ENCODE measurements at regions not wholly inside any gene's neighbourhood (a gene's known extent, or its start where the extent isn't known, plus 50 kb on each side); places are given as distances from the start of the nearest gene placed in this dataset.

- no peaks in the 10 kb centered on the region for H3K27me3 ChIP-seq (ENCODE audit: control insufficient read depth, insufficient read depth, low read length, poor library complexity, severe bottlenecking)
- no peak overlapping the region for H3K9ac ChIP-seq (ENCODE audit: extremely low read depth, low read length, poor library complexity, severe bottlenecking)
- no peak overlapping the region for H3K27ac ChIP-seq (ENCODE audit: low read depth, low read length)
- TF ChIP-seq, protein P1, sequence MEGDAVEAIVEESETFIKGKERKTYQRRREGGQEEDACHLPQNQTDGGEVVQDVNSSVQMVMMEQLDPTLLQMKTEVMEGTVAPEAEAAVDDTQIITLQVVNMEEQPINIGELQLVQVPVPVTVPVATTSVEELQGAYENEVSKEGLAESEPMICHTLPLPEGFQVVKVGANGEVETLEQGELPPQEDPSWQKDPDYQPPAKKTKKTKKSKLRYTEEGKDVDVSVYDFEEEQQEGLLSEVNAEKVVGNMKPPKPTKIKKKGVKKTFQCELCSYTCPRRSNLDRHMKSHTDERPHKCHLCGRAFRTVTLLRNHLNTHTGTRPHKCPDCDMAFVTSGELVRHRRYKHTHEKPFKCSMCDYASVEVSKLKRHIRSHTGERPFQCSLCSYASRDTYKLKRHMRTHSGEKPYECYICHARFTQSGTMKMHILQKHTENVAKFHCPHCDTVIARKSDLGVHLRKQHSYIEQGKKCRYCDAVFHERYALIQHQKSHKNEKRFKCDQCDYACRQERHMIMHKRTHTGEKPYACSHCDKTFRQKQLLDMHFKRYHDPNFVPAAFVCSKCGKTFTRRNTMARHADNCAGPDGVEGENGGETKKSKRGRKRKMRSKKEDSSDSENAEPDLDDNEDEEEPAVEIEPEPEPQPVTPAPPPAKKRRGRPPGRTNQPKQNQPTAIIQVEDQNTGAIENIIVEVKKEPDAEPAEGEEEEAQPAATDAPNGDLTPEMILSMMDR (conservative IDR thresholded peaks at IDR 0.05), result no peak
- H3K36me3 ChIP-seq (ENCODE audit: control insufficient read depth, insufficient read depth, low read length), result no peaks in the 10 kb centered on the region
- H3K36me3 Mint-ChIP-seq (ENCODE audit: low read depth), result no peaks in the 10 kb centered on the region
- H3K4me1 ChIP-seq (ENCODE audit: control insufficient read depth, insufficient read depth, low read length), result peaks cover 10% of the 10 kb centered on the region
- no peak overlapping the region for H3K27ac Mint-ChIP-seq
- H3K9me3 Mint-ChIP-seq, result no peaks in the 10 kb centered on the region
- no peaks in the 10 kb centered on the region for H3K9me3 ChIP-seq (ENCODE audit: control insufficient read depth, low read length)
- no peak overlapping the region for H3K4me3 ChIP-seq (ENCODE audit: low read length)
- no peaks in the 10 kb centered on the region for H3K27me3 Mint-ChIP-seq (ENCODE audit: insufficient read depth)
- DNase-seq, result no peak
- no peak overlapping the region for H3K4me3 Mint-ChIP-seq
- peaks cover 25% of the 10 kb centered on the region for H3K4me1 Mint-ChIP-seq
- 99% methylated on average over 5 of the region's 5 CpGs; no CpG with 5 or more reads in 1 of the 2 experiments for WGBS, 2 experiments (ENCODE audit: insufficient coverage in 1 of 2, insufficient read length in 1 of 2)
Measured at GRCh38 chr18:67280486-67281242, 235.9 kb downstream of the DSEL start.

GRCh38 chr18:67279988-67280387 is 236.5 kb downstream of the DSEL start:
- Mint-ChIP-seq H3K4me1 (peaks cover 25% of the 10 kb centered on the region), H3K27ac (no peak overlapping the region), H3K4me3 (no peak overlapping the region), H3K9me3 (no peaks in the 10 kb centered on the region), H3K27me3 (ENCODE audit: insufficient read depth) (no peaks in the 10 kb centered on the region), H3K36me3 (ENCODE audit: low read depth) (no peaks in the 10 kb centered on the region)
- Histone ChIP-seq H3K9ac (ENCODE audit: extremely low read depth, low read length, poor library complexity, severe bottlenecking) (no peak overlapping the region), H3K4me3 (ENCODE audit: low read length) (no peak overlapping the region), H3K27me3 (ENCODE audit: control insufficient read depth, insufficient read depth, low read length, poor library complexity, severe bottlenecking) (no peaks in the 10 kb centered on the region), H3K9me3 (ENCODE audit: control insufficient read depth, low read length) (no peaks in the 10 kb centered on the region), H3K4me1 (ENCODE audit: control insufficient read depth, insufficient read depth, low read length) (peaks cover 10% of the 10 kb centered on the region), H3K36me3 (ENCODE audit: control insufficient read depth, insufficient read depth, low read length) (no peaks in the 10 kb centered on the region), H3K27ac (ENCODE audit: low read depth, low read length) (no peak overlapping the region)
- 92% methylated on average over 2 of the region's 3 CpGs; no CpG with 5 or more reads in 1 of the 2 experiments for WGBS, 2 experiments (ENCODE audit: insufficient coverage in 1 of 2, insufficient read length in 1 of 2)
- no peak for DNase-seq
- TF ChIP-seq, protein P1 (conservative IDR thresholded peaks at IDR 0.05), result no peak

GRCh38 chr18:67278984-67279383 is 237.5 kb downstream of the DSEL start:
- TF ChIP-seq, protein P1 (conservative IDR thresholded peaks at IDR 0.05), result peak; percentile 51
- Histone ChIP-seq H3K27ac (ENCODE audit: low read depth, low read length) (no peak overlapping the region), H3K9me3 (ENCODE audit: control insufficient read depth, low read length) (no peaks in the 10 kb centered on the region), H3K9ac (ENCODE audit: extremely low read depth, low read length, poor library complexity, severe bottlenecking) (no peak overlapping the region), H3K4me3 (ENCODE audit: low read length) (no peak overlapping the region), H3K4me1 (ENCODE audit: control insufficient read depth, insufficient read depth, low read length) (peaks cover 10% of the 10 kb centered on the region), H3K36me3 (ENCODE audit: control insufficient read depth, insufficient read depth, low read length) (no peaks in the 10 kb centered on the region), H3K27me3 (ENCODE audit: control insufficient read depth, insufficient read depth, low read length, poor library complexity, severe bottlenecking) (no peaks in the 10 kb centered on the region)
- 94% methylated on average over 2 of the region's 2 CpGs; no CpG with 5 or more reads in 1 of the 2 experiments for WGBS, 2 experiments (ENCODE audit: insufficient coverage in 1 of 2, insufficient read length in 1 of 2)
- no peaks in the 10 kb centered on the region for H3K36me3 Mint-ChIP-seq (ENCODE audit: low read depth)
- peaks cover 25% of the 10 kb centered on the region for H3K4me1 Mint-ChIP-seq
- DNase-seq, result no peak
- no peaks in the 10 kb centered on the region for H3K9me3 Mint-ChIP-seq
- no peak overlapping the region for H3K27ac Mint-ChIP-seq
- H3K4me3 Mint-ChIP-seq, result no peak overlapping the region
- H3K27me3 Mint-ChIP-seq (ENCODE audit: insufficient read depth), result no peaks in the 10 kb centered on the region

All from endodermal cell (in vitro differentiated cells).